ENCODE measurements at regions not wholly inside any gene's neighbourhood (a gene's known extent, or its start where the extent isn't known, plus 50 kb on each side); places are given as distances from the start of the nearest gene placed in this dataset.
"Not testable (repeated sequence)": the region's sequence is repeated elsewhere in the genome, so short reads cannot be mapped to it uniquely, and the experiment has no call there.

- no peak for DNase-seq
Measured at GRCh38 chr4:181004056-181004455, 1239.1 kb upstream of the TENM3 start.

GRCh38 chr4:181006499-181007260 lies 1236.5 kb upstream of the TENM3 start:
- no peak for DNase-seq

GRCh38 chr4:181007751-181008150 lies 1235.5 kb upstream of the TENM3 start:
- DNase-seq: no peak

GRCh38 chr4:181008164-181008563 lies 1235.0 kb upstream of the TENM3 start:
- DNase-seq: no peak

- no peak for DNase-seq
Measured at GRCh38 chr4:181013162-181013561, 1230.0 kb upstream of the TENM3 start.

GRCh38 chr4:181017038-181017437 lies 1226.2 kb upstream of the TENM3 start:
- no peak for DNase-seq

- no peak for DNase-seq
Measured at GRCh38 chr4:181018472-181018871, 1224.7 kb upstream of the TENM3 start.

GRCh38 chr4:181018913-181019312 lies 1224.3 kb upstream of the TENM3 start:
- no peak for DNase-seq

- DNase-seq: no peak
Measured at GRCh38 chr4:181020456-181020855, 1222.7 kb upstream of the TENM3 start.

- no peak for DNase-seq
Measured at GRCh38 chr4:181021213-181021612, 1222.0 kb upstream of the TENM3 start.

GRCh38 chr4:181030135-181030921 lies 1212.9 kb upstream of the TENM3 start:
- DNase-seq: not testable (repeated sequence)

- no peak for DNase-seq
Measured at GRCh38 chr4:181030961-181031360, 1212.2 kb upstream of the TENM3 start.

- DNase-seq: no peak
Measured at GRCh38 chr4:181043486-181043885, 1199.7 kb upstream of the TENM3 start.

GRCh38 chr4:181046809-181047208 lies 1196.4 kb upstream of the TENM3 start:
- no peak for DNase-seq

GRCh38 chr4:181051931-181052330 lies 1191.3 kb upstream of the TENM3 start:
- no peak for DNase-seq

- no peak for DNase-seq
Measured at GRCh38 chr4:181061787-181062186, 1181.4 kb upstream of the TENM3 start.

- DNase-seq: peak in 1 of 2 experiments; percentile 2
Measured at GRCh38 chr4:181063212-181063611, 1180.0 kb upstream of the TENM3 start.

- peak in 1 of 2 experiments; percentile 11 for DNase-seq
Measured at GRCh38 chr4:181077341-181077740, 1165.9 kb upstream of the TENM3 start.

- no peak for DNase-seq
Measured at GRCh38 chr4:181078196-181078595, 1165.0 kb upstream of the TENM3 start.

- no peak for DNase-seq
Measured at GRCh38 chr4:181083757-181084361, 1159.3 kb upstream of the TENM3 start.

GRCh38 chr4:181085557-181085956 lies 1157.6 kb upstream of the TENM3 start:
- no peak for DNase-seq

GRCh38 chr4:181105487-181105886 lies 1137.7 kb upstream of the TENM3 start:
- no peak for DNase-seq

- no peak for DNase-seq
Measured at GRCh38 chr4:181106398-181106797, 1136.8 kb upstream of the TENM3 start.

GRCh38 chr4:181108237-181108636 lies 1135.0 kb upstream of the TENM3 start:
- no peak for DNase-seq

All from NCI-H2081 (cell line).